ENCODE measurements at regions not wholly inside any gene's neighbourhood (a gene's known extent, or its start where the extent isn't known, plus 50 kb on each side); places are given as distances from the start of the nearest gene placed in this dataset.

GRCh38 chr13:64029343-64030093 lies 2613.9 kb upstream of the PCDH20 start:
- no peak for DNase-seq
- Histone ChIP-seq H3K9me3 (no peaks in the 10 kb centered on the region), H3K36me3 (no peaks in the 10 kb centered on the region), H3K4me1 (no peaks in the 10 kb centered on the region), H3K27me3 (no peaks in the 10 kb centered on the region), H3K4me3 (ENCODE audit: low read depth, low read length) (no peak overlapping the region)
- no peak for TF ChIP-seq CTCF (IDR thresholded peaks at IDR 0.05; ENCODE audit: low read depth, low read length)

- Histone ChIP-seq H3K27me3 (no peaks in the 10 kb centered on the region), H3K36me3 (no peaks in the 10 kb centered on the region), H3K4me3 (ENCODE audit: low read depth, low read length) (no peak overlapping the region), H3K4me1 (no peaks in the 10 kb centered on the region), H3K9me3 (no peaks in the 10 kb centered on the region)
- no peak for TF ChIP-seq CTCF (IDR thresholded peaks at IDR 0.05; ENCODE audit: low read depth, low read length)
- no peak for DNase-seq
Observed at GRCh38 chr13:64028551-64028950, 2612.9 kb upstream of the PCDH20 start.

GRCh38 chr13:64020126-64020525 lies 2604.5 kb upstream of the PCDH20 start:
- Histone ChIP-seq H3K4me3 (ENCODE audit: low read depth, low read length) (no peak overlapping the region), H3K4me1 (no peaks in the 10 kb centered on the region), H3K36me3 (no peaks in the 10 kb centered on the region), H3K27me3 (no peaks in the 10 kb centered on the region), H3K9me3 (no peaks in the 10 kb centered on the region)
- TF ChIP-seq CTCF (IDR thresholded peaks at IDR 0.05; ENCODE audit: low read depth, low read length) = no peak
- DNase-seq = no peak

- TF ChIP-seq CTCF (IDR thresholded peaks at IDR 0.05; ENCODE audit: low read depth, low read length) = no peak
- H3K27me3 ChIP-seq = no peaks in the 10 kb centered on the region
- peaks cover 4% of the 10 kb centered on the region for H3K4me1 ChIP-seq
- no peak overlapping the region for H3K4me3 ChIP-seq (ENCODE audit: low read depth, low read length)
- no peaks in the 10 kb centered on the region for H3K9me3 ChIP-seq
- DNase-seq = no peak
- H3K36me3 ChIP-seq = no peaks in the 10 kb centered on the region
Observed at GRCh38 chr13:64007339-64007738, 2591.7 kb upstream of the PCDH20 start.

GRCh38 chr13:64000321-64000720 lies 2584.7 kb upstream of the PCDH20 start:
- Histone ChIP-seq H3K9me3 (no peaks in the 10 kb centered on the region), H3K4me1 (no peaks in the 10 kb centered on the region; the same call in 1 of the 2 replicates), H3K27me3 (no peaks in the 10 kb centered on the region), H3K4me3 (ENCODE audit: low read depth, low read length) (no peak overlapping the region), H3K36me3 (no peaks in the 10 kb centered on the region)
- no peak for DNase-seq
- TF ChIP-seq CTCF (IDR thresholded peaks at IDR 0.05; ENCODE audit: low read depth, low read length) = no peak

GRCh38 chr13:63999614-64000305 lies 2584.1 kb upstream of the PCDH20 start:
- H3K4me1 ChIP-seq = no peaks in the 10 kb centered on the region; the same call in 1 of the 2 replicates
- no peak for TF ChIP-seq CTCF (IDR thresholded peaks at IDR 0.05; ENCODE audit: low read depth, low read length)
- no peaks in the 10 kb centered on the region for H3K9me3 ChIP-seq
- no peak overlapping the region for H3K4me3 ChIP-seq (ENCODE audit: low read depth, low read length)
- no peak for DNase-seq
- H3K36me3 ChIP-seq = no peaks in the 10 kb centered on the region
- H3K27me3 ChIP-seq = no peaks in the 10 kb centered on the region

Measured in BE2C (cell line).